Osteoblast (primary cell): ENCODE measurements at regions not wholly inside any gene's neighbourhood (a gene's known extent, or its start where the extent isn't known, plus 50 kb on each side); places are given as distances from the start of the nearest gene placed in this dataset.

Experiments
- DNase-seq: peaks from one replicate; pipeline ENCODE4 v3.0.0; 2011; ENCODE audit warnings: low spot score, mixed read lengths; ENCODE audit not compliant: insufficient read length; ENCODE audit errors: missing footprints
- H2AFZ ChIP-seq: 2 replicates; pipeline ENCODE4 v1.6.0; 2011; ENCODE audit warnings: mild to moderate bottlenecking, low read length
- H3K27ac ChIP-seq: 2 replicates; pipeline ENCODE4 v1.5.1; 2011; ENCODE audit warnings: mild to moderate bottlenecking, low read depth, low read length, moderate library complexity
- H3K27me3 ChIP-seq: 2 replicates; pipeline ENCODE4 v1.6.0; 2012; ENCODE audit warnings: mild to moderate bottlenecking, control low read depth, inconsistent platforms, low read length, moderate library complexity; ENCODE audit not compliant: insufficient read depth
- H3K36me3 ChIP-seq: 2 replicates; pipeline ENCODE4 v1.5.1; 2011; ENCODE audit warnings: mild to moderate bottlenecking, low read length, control low read depth, moderate library complexity; ENCODE audit not compliant: insufficient read depth
- H3K4me1 ChIP-seq: 2 replicates; pipeline ENCODE4 v1.5.1; 2011; ENCODE audit warnings: mild to moderate bottlenecking, low read length, control low read depth, moderate library complexity; ENCODE audit not compliant: insufficient read depth
- H3K4me2 ChIP-seq: 2 replicates; pipeline ENCODE4 v1.6.0; 2011; ENCODE audit warnings: mild to moderate bottlenecking, low read length; ENCODE audit not compliant: insufficient read depth
- H3K4me3 ChIP-seq: fragments of 200-600 bp; sonication (generic); 3 replicates; pipeline ENCODE4 v1.5.1; 2012; ENCODE audit warnings: mild to moderate bottlenecking, low read length, inconsistent platforms; ENCODE audit not compliant: insufficient read depth
- H3K79me2 ChIP-seq: 2 replicates; pipeline ENCODE4 v1.6.0; 2012; ENCODE audit warnings: mild to moderate bottlenecking, low read length, control low read depth, inconsistent platforms; ENCODE audit not compliant: insufficient read depth
- H3K9me3 ChIP-seq: 2 replicates; pipeline ENCODE4 v1.5.1; 2011; ENCODE audit warnings: low read depth, low read length, control low read depth
- H4K20me1 ChIP-seq: 2 replicates; pipeline ENCODE4 v1.6.0; 2012; ENCODE audit warnings: mild to moderate bottlenecking, low read length, control low read depth; ENCODE audit not compliant: insufficient read depth
- TF ChIP-seq, protein P1 (sequence below): IDR thresholded peaks from 2 replicates; pipeline ENCODE4 v1.5.1; 2011; ENCODE audit warnings: mild to moderate bottlenecking, low read depth, low read length, moderate library complexity; ENCODE audit errors: extremely low read depth

DNA sequence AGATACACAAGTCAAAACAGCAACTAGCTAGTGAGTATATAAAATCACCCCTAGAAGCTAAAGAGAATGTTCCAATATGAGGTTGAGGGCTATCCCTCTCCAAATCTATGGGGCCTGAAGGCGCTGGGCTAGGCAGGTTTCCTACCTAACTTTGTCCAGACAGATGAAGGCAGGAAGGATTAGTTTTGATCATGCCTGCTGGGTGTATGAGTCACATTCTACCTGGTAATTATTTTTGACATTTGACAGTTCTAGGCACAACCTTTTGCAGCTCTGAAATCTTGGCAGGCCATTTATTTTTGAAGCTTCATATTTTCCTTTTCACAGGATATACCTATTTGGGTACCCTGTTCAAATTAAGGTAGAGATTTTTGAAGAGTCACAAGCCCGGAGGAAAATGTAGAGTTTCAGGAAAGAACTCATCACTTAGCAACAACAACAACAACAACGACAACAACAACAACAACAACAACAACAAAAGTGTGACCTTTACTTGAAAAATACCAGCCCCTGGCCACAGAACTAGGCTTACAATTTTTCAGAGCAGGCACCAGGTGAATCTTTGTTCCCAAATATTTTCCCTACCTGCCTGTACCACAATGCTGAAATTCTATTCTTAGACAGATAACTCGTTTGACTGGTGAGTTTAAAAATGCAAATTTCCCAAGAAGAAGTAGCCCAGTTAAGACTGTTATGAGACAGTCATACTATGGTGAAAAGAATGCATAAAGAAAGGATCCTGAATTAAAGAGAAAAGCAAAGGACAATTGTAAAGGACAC, 175.5 kb upstream of the TUT7 start:
- H2AFZ ChIP-seq = no peak overlapping the region
- H3K27me3 ChIP-seq = peaks cover 7% of the 10 kb centered on the region
- no peak for DNase-seq
- H3K79me2 ChIP-seq = no peaks in the 10 kb centered on the region
- no peak overlapping the region for H3K27ac ChIP-seq
- no peak overlapping the region for H3K4me3 ChIP-seq
- no peaks in the 10 kb centered on the region for H4K20me1 ChIP-seq
- no peak overlapping the region for H3K4me2 ChIP-seq
- no peaks in the 10 kb centered on the region for H3K36me3 ChIP-seq
- H3K9me3 ChIP-seq = no peaks in the 10 kb centered on the region
- TF ChIP-seq, protein P1, sequence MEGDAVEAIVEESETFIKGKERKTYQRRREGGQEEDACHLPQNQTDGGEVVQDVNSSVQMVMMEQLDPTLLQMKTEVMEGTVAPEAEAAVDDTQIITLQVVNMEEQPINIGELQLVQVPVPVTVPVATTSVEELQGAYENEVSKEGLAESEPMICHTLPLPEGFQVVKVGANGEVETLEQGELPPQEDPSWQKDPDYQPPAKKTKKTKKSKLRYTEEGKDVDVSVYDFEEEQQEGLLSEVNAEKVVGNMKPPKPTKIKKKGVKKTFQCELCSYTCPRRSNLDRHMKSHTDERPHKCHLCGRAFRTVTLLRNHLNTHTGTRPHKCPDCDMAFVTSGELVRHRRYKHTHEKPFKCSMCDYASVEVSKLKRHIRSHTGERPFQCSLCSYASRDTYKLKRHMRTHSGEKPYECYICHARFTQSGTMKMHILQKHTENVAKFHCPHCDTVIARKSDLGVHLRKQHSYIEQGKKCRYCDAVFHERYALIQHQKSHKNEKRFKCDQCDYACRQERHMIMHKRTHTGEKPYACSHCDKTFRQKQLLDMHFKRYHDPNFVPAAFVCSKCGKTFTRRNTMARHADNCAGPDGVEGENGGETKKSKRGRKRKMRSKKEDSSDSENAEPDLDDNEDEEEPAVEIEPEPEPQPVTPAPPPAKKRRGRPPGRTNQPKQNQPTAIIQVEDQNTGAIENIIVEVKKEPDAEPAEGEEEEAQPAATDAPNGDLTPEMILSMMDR = no peak
- no peaks in the 10 kb centered on the region for H3K4me1 ChIP-seq

DNA sequence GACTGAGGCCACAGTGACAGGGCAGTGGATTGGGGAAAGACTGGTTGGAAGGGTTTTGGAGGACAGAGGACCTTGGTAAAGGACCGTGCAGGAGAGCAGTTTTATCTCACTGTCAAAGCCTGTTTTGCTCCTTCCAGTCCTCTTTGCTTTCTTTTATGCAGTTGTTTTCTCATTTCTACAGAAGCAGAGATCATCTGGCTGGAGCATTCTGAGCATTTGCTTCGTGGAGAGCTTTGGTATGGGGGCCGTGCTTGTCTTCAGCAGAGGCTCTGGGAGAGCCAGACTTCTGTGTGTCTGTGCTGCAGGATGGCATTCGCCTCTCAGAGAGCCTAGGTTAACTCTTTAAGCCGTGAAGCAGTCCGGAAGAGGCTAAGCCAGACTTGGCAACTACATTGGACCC, 171.8 kb upstream of the TUT7 start:
- DNase-seq = no peak
- H4K20me1 ChIP-seq = no peaks in the 10 kb centered on the region
- no peak overlapping the region for H3K4me3 ChIP-seq
- H3K27me3 ChIP-seq = peaks cover 7% of the 10 kb centered on the region
- no peaks in the 10 kb centered on the region for H3K79me2 ChIP-seq
- no peaks in the 10 kb centered on the region for H3K4me1 ChIP-seq
- no peaks in the 10 kb centered on the region for H3K36me3 ChIP-seq
- H3K9me3 ChIP-seq = no peaks in the 10 kb centered on the region
- TF ChIP-seq, protein P1 = no peak
- H3K27ac ChIP-seq = no peak overlapping the region
- no peak overlapping the region for H3K4me2 ChIP-seq
- no peak overlapping the region for H2AFZ ChIP-seq

DNA sequence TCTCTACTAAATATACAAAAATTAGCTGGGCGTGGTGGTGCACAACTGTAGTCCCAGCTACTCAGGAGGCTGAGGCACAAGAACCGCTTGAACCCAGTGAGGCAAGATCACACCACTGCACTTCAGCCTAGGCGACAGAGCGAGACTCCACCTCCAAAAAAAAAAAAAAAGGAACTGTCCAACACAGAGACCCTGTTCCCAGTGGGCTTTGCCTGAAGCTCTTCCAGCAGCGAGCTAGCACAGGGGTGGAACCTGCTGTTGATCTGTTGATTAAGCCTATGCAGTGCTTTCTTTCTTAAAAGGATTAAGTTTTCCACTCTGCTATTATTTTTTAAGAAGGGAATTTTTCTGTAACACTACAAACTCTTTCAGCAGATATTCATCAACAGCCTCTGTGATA, 171.0 kb upstream of the TUT7 start:
- no peak overlapping the region for H3K4me3 ChIP-seq
- TF ChIP-seq, protein P1 = no peak
- H3K9me3 ChIP-seq = no peaks in the 10 kb centered on the region
- no peak for DNase-seq
- H3K4me1 ChIP-seq = no peaks in the 10 kb centered on the region
- no peak overlapping the region for H3K4me2 ChIP-seq
- H3K79me2 ChIP-seq = no peaks in the 10 kb centered on the region
- H3K27ac ChIP-seq = no peak overlapping the region
- peaks cover 7% of the 10 kb centered on the region for H3K27me3 ChIP-seq
- H4K20me1 ChIP-seq = no peaks in the 10 kb centered on the region
- no peaks in the 10 kb centered on the region for H3K36me3 ChIP-seq
- no peak overlapping the region for H2AFZ ChIP-seq

DNA sequence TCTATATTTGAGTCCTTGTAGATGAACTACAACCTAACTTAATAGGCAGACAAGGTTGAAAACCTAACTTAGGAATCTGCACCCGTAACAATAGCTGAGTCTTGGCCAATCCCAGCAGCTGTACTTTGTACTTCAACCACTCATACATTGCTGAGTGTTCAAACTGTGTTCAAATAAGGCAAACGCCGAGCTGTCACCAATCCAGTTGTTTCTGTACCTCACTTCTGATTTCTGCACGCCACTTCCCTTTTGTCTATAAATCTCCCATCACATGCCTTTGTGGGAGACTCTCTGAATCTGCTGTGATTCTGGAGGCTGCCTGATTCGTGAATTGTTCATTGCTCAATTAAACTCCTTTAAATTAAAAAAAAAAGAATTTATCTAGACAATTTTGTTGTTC, 167.8 kb upstream of the TUT7 start:
- H3K36me3 ChIP-seq = no peaks in the 10 kb centered on the region
- H3K27me3 ChIP-seq = peaks cover 4% of the 10 kb centered on the region
- TF ChIP-seq, protein P1 = no peak
- H3K27ac ChIP-seq = no peak overlapping the region
- no peak overlapping the region for H3K4me3 ChIP-seq
- no peaks in the 10 kb centered on the region for H3K79me2 ChIP-seq
- H3K4me2 ChIP-seq = no peak overlapping the region
- no peaks in the 10 kb centered on the region for H3K9me3 ChIP-seq
- no peaks in the 10 kb centered on the region for H4K20me1 ChIP-seq
- no peaks in the 10 kb centered on the region for H3K4me1 ChIP-seq
- no peak for DNase-seq
- H2AFZ ChIP-seq = no peak overlapping the region
